Tibial nerve (tissue), 3 donors: ENCODE measurements at regions not wholly inside any gene's neighbourhood (a gene's known extent, or its start where the extent isn't known, plus 50 kb on each side); places are given as distances from the start of the nearest gene placed in this dataset.

ENCODE experiments used
- CTCF ChIP-seq, 5 experiments: fragments of 200-600 bp in 3 of 5; fragments of 450-650 bp in 2 of 5; sonication (generic) in 3 of 5; IDR thresholded peaks; one replicate each; pipeline ENCODE4 v1.5.1; 2016 to 2019; ENCODE audit warnings: antibody characterized with exemption in 5 of 5, mild to moderate bottlenecking in 3 of 5, moderate library complexity in 2 of 5
- POLR2A ChIP-seq, 2 donors: fragments of 450-650 bp; IDR thresholded peaks; one replicate each; pipeline ENCODE4 v1.6.1; 2017; ENCODE audit warnings: antibody characterized with exemption in 2 of 2, mild to moderate bottlenecking in 2 of 2, moderate library complexity in 2 of 2

GRCh38 chr15:95327661-95328060, 1002.8 kb upstream of the NR2F2 start:
- TF ChIP-seq CTCF (IDR thresholded peaks at IDR 0.05): no peak
- no peak for TF ChIP-seq POLR2A (IDR thresholded peaks at IDR 0.05)
